GM18511 (cell line): ENCODE measurements at regions not wholly inside any gene's neighbourhood (a gene's known extent, or its start where the extent isn't known, plus 50 kb on each side); places are given as distances from the start of the nearest gene placed in this dataset.

Experiments
- ATAC-seq: cut with Tn5 transposase; IDR thresholded peaks from one replicate; pipeline ENCODE4 v1.9.1; 2021; ENCODE audit warnings: mild to moderate bottlenecking, moderate library complexity; ENCODE audit not compliant: unreplicated experiment

GRCh38 chr3:24741506-24741905 lies 246.9 kb upstream of the THRB start:
- ATAC-seq = no peak

GRCh38 chr3:24748520-24748919 lies 253.9 kb upstream of the THRB start:
- ATAC-seq = no peak

- ATAC-seq = no peak
These were observed 256.4 kb upstream of the THRB start for GRCh38 chr3:24751020-24751419.

DNA sequence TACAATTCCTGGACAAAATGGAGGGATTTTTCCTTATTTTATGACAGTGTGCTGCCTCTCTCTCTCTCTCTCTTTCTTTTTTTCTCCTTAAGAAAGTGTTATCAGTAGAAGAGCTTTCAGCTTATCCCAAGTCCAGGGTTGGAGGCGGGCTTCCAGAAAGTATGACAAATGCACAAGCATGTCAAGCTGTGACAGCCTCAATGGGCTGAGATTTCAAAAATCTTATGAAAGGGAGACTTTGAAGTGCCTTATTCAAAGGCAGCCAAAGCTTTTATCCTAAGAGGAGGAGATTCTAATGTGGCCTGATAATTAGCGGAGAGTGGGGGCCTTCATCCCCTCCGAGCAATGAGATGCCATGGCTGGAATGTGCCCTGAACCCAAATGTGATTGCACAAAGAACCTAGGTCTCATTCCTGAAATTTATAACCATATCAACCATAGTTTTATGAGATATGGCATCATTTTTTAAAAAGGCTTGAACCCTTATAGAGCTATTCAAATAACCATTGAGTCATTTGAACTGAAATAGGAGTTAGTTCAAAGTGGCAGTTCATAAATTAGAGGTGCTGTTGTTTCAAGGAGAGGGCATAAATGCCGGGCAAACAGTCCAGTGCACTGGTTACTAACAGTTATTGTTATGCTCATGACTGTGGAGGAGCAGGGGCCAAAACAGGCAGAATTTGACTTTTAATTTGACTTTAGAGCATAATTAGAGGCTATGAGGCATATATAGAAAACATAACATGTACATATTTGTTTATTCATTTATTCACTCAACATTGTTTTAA lies 261.6 kb upstream of the THRB start:
- no peak for ATAC-seq

DNA sequence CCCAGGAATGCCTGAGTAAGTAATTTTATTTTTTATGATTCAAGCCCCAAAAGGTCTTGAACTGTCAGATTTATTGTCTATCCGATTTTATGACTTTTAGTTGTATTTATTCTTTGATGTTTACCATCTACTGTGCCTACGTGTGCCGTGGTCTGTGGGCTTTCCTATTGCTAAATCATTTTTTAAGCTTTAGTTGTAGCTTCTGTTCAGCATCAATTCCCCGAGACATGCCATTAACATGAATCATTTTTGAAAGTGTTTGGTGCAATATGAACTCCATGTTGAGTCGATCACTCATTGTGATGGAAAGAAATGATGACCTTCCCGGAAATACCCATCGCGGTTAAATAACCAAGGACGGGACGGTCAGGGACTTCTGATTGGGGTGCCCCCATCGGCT lies 268.7 kb upstream of the THRB start:
- ATAC-seq = no peak

- ATAC-seq = no peak
These were observed 269.7 kb upstream of the THRB start for GRCh38 chr3:24764236-24764915.

- ATAC-seq = no peak
These were observed 270.7 kb upstream of the THRB start for GRCh38 chr3:24765399-24765798.

DNA sequence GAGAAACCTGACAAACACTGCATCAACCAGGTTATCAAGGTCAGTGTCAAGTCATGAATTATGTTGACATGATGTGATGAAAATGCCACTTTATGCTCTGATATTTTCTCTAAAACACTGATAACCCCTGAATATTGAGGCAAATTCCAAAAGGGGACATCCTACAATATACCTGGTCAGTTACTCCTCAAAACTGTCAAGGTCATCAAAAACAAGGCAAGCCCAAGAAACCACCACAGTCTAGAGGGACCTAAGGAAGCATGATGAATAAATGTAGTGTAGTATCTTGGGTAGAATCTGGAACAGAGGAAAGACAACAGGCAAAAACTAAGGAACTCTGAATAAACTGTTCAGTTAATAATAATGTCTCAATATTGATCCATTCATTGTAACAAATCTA lies 275.3 kb upstream of the THRB start:
- no peak for ATAC-seq

- ATAC-seq = no peak
These were observed 279.1 kb upstream of the THRB start for GRCh38 chr3:24773798-24774197.

DNA sequence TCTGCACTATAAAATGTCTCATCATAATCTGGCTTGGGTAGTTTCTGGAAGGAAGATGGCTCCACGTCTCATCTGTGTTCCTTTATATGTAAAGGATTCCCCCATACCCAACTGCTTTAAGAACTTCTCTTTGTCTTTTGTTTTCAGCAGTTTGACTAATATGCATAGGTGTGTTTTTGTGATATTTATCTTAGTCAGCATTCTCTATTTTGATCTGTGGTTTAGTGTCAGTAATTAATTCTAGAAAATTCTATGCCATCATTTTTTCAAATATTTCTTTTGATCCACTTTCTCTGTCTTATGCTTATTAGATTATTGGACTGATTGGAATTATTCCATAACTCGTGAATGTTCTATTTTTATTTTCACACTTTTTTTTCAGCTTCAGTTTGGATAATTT lies 286.3 kb upstream of the THRB start:
- ATAC-seq = no peak

GRCh38 chr3:24781454-24781853 lies 286.8 kb upstream of the THRB start:
- ATAC-seq = no peak

DNA sequence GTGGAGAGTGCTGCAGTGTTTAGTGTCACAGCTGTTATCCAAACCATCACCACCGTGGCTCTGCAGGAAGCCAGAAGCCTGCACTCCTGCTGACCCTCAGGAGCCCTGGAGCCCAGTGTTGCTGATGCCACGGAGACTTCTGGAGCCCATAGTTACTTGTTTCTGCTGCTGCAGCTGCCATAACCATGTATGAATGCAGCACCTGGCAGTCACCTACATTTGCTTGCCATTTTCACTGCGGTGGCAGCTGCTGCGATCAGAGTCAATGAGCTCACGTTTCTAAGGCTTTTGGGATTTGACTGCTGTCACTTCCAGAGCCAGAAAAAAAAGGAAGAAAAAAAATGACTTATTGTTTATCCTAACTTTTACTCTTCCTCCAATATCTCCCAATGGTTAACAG lies 299.2 kb upstream of the THRB start:
- ATAC-seq = no peak

GRCh38 chr3:24802614-24803013 lies 308.0 kb upstream of the THRB start:
- peak; percentile 99 for ATAC-seq

- ATAC-seq = no peak
These were observed 309.4 kb upstream of the THRB start for GRCh38 chr3:24804095-24804494.

- ATAC-seq = no peak
These were observed 316.2 kb upstream of the THRB start for GRCh38 chr3:24810881-24811280.

GRCh38 chr3:24812116-24812515 lies 317.5 kb upstream of the THRB start:
- no peak for ATAC-seq

GRCh38 chr3:24818055-24818454 lies 323.4 kb upstream of the THRB start:
- ATAC-seq = no peak

- ATAC-seq = no peak
These were observed 333.4 kb upstream of the THRB start for GRCh38 chr3:24828011-24828410.

- no peak for ATAC-seq
These were observed 333.9 kb upstream of the THRB start for GRCh38 chr3:24828551-24828950.

- ATAC-seq = peak; percentile 49
These were observed 334.4 kb upstream of the THRB start for GRCh38 chr3:24829011-24829581.

GRCh38 chr3:24829629-24830229 lies 335.1 kb upstream of the THRB start:
- ATAC-seq = no peak
